ENCODE measurements at regions not wholly inside any gene's neighbourhood (a gene's known extent, or its start where the extent isn't known, plus 50 kb on each side); places are given as distances from the start of the nearest gene placed in this dataset.

GRCh38 chr6:97423190-97423589 lies 140.2 kb upstream of the MMS22L start:
- TF ChIP-seq CTCF (IDR thresholded peaks at IDR 0.05), result no peak
- no peak for TF ChIP-seq POLR2A (IDR thresholded peaks at IDR 0.05)
